SHP77 treated with DMSO at 0.1 percent for 48 hours (cell line): ENCODE measurements at regions not wholly inside any gene's neighbourhood (a gene's known extent, or its start where the extent isn't known, plus 50 kb on each side); places are given as distances from the start of the nearest gene placed in this dataset.
A peak's percentile ranks its signal among the peaks of the same experiment; 100 is the strongest.

Source experiments
- DNase-seq: peaks from one replicate; lab custom pipeline; 2025; lab: John Stamatoyannopoulos, UW

GRCh38 chr3:124277144-124277890, 285.4 kb upstream of the ROPN1 start:
- DNase-seq, result no peak

DNA sequence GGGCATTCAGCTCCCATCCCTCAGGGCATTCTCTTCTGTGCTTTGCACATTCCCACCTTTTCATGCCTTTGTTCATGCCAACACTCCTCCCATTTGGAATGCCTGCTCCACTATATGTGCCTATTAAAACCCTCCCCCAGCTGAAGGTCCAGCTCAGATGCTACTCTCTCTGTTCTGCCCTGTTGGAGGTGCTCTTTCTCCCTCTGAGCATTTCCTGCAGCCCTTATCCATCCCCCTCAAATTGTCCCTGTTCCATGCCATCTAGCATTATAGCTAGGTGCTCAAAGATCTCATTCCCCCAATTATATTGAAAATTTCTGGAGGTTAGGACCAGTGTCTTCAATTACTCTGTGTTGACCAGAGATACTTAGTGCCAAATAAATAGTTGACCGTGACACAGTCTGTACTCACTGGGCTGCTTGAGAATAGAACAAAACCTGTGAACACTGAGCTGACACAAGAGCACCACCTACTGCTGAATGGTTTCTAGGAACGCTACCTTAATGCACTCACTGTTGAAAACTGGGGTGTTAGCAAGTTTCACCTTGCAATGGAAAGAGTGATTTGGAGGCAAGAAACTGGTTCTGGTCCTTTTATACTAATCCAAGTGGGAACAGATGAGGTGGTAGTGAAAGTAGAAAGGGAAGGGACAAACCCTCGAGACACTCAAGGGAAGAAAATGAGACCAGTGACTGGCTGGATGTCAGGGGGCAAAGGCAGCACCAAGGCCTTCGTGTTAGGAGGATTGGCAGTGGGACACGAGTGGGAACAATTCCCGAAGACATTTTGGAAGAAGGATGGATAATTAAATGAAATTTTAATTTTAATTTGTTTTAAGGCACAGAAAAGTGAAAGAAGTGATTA, 289.8 kb upstream of the ROPN1 start:
- DNase-seq, result peak; percentile 12

GRCh38 chr3:124282751-124283651, 291.1 kb upstream of the ROPN1 start:
- DNase-seq, result no peak

DNA sequence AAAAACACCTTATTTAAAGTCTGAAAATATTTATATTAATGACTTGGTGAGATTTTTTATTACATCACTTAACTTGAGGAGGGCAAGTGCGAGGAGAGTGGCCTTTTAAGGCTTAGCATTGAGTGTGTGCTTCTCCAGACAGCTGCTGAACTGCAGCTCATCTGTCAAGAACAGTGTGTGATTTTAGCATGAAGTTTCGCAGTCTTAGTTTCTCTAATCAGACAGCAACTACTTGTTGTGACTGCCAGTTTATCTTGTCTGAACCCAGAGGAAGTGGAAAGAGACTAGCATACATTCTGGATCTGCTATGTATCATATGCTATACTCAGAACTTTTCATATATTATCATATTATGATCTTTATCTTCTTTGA, 291.7 kb upstream of the ROPN1 start:
- no peak for DNase-seq

GRCh38 chr3:124288996-124289395, 297.1 kb upstream of the ROPN1 start:
- no peak for DNase-seq

- no peak for DNase-seq
These were observed 299.1 kb upstream of the ROPN1 start for GRCh38 chr3:124291008-124291407.

DNA sequence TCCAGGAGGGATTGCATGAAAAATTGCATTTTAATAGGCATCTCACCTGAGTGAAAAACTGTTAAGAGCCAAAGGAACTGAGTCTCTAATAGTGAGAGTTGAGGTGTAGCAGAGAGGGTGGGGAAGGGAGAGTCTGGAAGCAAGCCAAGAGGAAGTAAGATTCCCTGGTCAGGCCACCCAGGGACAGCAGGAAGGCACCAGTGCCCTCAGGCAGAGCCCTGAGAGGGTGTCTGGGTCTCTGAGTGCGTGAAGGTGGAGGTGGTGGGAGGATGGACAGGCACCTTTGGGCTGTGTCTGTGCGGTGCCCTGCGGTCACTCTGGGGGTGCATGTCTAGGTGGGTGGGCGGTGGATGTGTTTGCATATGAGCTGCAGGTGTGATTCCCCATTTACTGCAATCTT, 300.4 kb upstream of the ROPN1 start:
- DNase-seq, result no peak

DNA sequence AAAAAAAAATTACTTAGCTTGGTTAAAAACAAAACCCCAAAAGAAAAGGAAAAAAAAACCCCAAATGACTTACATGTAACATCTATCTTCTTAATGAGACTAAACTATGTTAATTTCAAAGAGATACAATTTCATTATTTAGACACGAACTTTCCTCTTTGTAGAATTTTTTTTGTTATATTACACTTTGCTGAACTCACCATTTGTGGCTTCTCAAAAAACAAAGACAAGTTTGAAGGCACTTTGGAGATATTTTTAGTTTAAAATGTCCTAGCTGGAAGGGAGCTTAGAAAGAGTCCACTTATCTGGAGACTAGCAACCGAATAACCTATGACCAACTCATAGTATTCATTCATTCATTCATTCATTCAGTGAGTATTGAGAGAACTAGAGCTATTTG, 301.7 kb upstream of the ROPN1 start:
- DNase-seq, result no peak

DNA sequence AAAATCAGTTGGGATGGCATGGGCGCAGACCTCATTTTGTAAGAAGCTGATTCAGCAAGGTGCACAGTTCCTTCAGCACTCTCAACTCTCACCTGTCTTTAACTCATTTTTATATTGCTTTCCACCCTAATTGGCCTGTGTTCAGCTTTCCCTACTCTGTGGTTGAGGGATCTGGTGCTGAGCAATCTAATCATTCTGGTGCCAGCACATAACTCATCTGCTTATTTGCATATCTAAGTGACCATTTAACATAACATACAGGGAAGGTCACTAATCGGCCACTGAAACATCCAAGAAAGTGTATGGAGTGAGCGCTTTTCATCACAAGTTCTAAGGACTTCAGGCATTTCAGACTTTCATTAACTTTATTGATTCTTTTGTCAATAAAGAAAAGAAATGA, 303.4 kb upstream of the ROPN1 start:
- no peak for DNase-seq

DNA sequence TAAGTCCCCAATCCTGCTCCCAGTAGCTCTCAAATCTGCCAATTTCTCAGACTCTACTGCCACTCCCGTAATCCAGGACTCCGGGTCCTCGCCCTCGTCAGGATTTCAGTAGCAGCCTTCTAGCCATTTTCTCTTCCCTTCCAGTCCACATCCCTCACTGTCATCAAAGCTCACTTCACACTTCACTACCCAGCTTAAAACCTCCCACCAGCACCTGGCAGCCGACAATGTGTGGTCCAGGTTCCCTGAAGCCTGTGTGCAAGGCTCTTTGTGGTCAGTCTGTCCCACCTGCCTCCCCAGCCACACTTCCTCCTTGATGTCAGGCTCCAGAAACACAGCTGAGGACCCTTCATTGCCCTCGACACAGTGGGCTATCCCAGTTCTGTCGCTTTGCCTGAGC, 304.5 kb upstream of the ROPN1 start:
- DNase-seq, result no peak

GRCh38 chr3:124297062-124297980, 305.4 kb upstream of the ROPN1 start:
- no peak for DNase-seq

DNA sequence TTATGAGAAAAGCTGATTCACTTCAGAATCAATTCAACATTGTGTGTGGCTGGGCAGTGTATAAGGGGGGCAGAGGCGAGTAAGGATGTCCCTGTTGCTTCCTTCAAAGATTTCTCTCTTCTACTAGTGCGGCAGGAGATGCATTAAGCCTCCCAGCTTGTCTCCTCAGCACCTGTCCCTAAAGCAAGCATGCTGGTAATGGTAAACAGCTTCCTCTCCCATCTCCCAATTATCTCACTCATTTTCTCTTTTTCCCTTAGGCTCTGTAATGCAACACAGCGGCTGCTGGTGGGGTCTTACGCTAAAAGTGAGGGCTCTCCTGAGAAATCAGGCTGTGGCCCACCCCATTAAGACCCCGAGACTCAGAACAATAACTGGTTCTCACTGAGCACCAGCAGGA, 306.4 kb upstream of the ROPN1 start:
- no peak for DNase-seq

GRCh38 chr3:124298951-124299350, 307.0 kb upstream of the ROPN1 start:
- DNase-seq, result no peak

- DNase-seq, result no peak
These were observed 307.9 kb upstream of the ROPN1 start for GRCh38 chr3:124299831-124300230.

- DNase-seq, result no peak
These were observed 308.5 kb upstream of the ROPN1 start for GRCh38 chr3:124300416-124300815.

DNA sequence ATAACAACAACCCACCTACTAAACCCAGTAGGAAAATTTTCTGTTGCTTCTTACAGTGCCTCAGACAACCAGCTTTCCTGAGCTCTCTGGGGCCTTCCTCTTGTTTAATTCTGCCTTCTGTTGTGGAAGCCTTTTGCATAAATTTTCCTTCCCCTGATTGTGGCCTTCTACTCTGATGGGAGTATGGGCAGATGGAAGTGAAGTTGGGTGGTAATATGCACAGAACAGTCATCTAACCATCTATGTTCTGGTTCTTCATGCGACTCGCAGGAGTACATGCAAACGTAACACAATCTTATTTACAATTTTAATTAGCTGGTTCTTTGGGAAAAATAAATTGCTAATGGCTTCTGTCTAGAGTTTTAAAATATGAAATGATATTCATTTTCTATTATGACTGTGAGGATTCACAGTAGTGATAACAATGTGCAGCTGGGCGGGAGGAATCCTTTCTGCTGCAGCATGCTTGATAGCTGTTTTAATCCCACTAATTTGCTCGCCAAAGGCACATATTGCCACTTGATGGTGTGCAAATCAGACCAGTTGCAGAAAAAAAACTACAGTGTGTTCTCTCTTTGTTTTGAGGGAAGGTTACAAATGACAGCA, 311.5 kb upstream of the ROPN1 start:
- DNase-seq, result no peak

- no peak for DNase-seq
These were observed 314.7 kb upstream of the ROPN1 start for GRCh38 chr3:124306665-124307064.

DNA sequence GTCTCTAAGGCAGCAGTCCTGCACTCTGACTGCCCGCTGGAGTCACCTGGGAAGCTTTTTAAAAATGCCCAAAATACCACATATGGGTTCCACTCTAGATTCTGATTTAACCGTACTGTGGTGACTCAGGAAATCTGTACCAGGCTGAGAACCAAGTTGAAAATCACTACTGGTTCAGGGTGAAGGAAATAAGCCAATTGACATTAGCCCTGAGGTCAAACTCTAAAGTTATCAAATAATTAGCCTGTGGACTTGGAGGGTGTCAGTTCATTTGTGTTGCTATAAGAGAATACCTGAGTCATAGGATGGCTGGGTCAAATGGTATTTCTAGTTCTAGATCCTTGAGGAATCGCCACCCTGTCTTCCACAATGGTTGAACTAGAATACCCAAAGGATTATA, 321.7 kb upstream of the ROPN1 start:
- no peak for DNase-seq

DNA sequence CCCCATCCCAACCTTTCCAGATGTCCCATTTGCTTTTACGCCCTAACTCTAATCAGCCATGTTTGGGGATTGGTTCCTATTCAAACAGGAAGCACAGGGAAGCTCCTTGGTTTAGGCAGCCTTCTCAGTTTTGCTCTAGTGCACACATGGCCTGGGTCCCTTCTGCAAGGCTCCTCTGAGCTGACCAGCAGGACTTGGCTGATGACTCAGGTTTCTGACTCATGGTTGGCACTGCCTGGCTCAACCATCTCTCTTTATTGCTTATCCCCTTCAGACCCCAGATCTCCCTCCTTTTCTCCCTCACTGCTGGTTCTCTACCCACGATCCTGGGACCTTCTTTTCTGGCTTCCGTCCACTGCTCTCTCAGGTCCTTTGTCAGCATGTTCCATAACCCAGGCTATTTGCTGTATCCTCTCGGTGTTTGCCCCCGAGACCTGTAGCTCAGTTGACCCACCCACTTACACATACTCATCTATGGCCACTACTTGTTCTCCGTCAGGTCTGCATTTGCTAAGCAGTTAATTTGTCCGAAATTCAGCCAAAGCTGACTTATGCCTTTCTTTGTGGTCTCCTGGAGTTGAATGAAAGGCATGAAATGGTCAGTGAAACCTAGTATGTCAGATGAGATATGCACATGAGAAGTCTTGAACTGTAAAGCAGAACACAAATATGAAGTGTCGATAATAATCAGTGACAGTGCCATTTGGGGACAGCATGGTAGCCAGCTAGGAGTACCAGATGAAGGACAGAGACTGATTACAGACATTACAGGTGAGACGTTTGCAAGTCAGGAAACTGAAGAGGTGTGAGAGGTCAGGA, 323.5 kb upstream of the ROPN1 start:
- DNase-seq, result no peak

- DNase-seq, result no peak
These were observed 324.0 kb upstream of the ROPN1 start for GRCh38 chr3:124316034-124316287.
